ENCODE measurements at regions not wholly inside any gene's neighbourhood (a gene's known extent, or its start where the extent isn't known, plus 50 kb on each side); places are given as distances from the start of the nearest gene placed in this dataset.

DNA sequence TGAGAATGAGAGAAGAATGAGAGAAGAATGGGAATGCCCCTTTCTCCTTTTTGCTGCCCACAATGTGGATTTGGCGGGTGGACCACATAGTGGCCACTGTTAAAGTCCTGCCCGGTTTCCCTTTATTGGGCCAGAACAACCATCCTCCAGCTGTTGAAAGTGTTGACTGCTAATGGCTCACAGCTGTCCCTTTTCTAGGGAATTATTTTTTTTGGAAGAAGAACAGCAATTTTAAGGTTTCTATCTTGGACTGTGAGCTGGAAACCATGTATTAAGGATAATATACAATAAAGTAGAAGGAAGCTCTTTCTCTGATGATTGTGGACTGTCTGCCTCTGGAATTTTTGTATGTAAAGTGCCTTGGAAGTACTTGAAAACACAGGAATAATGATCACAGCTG lies 185.9 kb downstream of the DMRT2 start:
- intact Hi-C loops (cut with micrococcal nuclease) (no loop called here), dilution Hi-C loops (cut with MboI; ENCODE audit: extremely low pct_ligation_motif_present, low sequenced_read_pairs) (no loop called here)
- H3K36me3 ChIP-seq (ENCODE audit: control insufficient read depth in 2 of 2, extremely low read depth in 1 of 2, insufficient read depth in 2 of 2, low read length in 2 of 2) = no peaks in the 10 kb centered on the region
- H3K9ac ChIP-seq (replicated peaks; ENCODE audit: extremely low read depth, insufficient read depth, low read length) = no peak overlapping the region
- FAIRE-seq = no peak
- TF ChIP-seq FOS (IDR thresholded peaks at IDR 0.05; ENCODE audit: borderline replicate concordance, insufficient read depth, low read length) (no peak), GATA2 (IDR thresholded peaks at IDR 0.05; ENCODE audit: insufficient read depth, insufficient read length, low read depth, low read length) (no peak), MYC (IDR thresholded peaks at IDR 0.05; ENCODE audit: low read depth, low read length) (no peak), POLR2AphosphoS5 (IDR thresholded peaks at IDR 0.05; ENCODE audit: insufficient read depth, low read depth, low read length) (no peak), POLR2A (IDR thresholded peaks at IDR 0.05; ENCODE audit: low read depth, low read length) (no peak), EZH2 (IDR thresholded peaks at IDR 0.05; ENCODE audit: borderline replicate concordance, low read depth, low read length, severe bottlenecking) (no peak), JUN (IDR thresholded peaks at IDR 0.05; ENCODE audit: borderline replicate concordance, insufficient read depth, insufficient read length, low read depth) (no peak)
- TF ChIP-seq, protein P1, sequence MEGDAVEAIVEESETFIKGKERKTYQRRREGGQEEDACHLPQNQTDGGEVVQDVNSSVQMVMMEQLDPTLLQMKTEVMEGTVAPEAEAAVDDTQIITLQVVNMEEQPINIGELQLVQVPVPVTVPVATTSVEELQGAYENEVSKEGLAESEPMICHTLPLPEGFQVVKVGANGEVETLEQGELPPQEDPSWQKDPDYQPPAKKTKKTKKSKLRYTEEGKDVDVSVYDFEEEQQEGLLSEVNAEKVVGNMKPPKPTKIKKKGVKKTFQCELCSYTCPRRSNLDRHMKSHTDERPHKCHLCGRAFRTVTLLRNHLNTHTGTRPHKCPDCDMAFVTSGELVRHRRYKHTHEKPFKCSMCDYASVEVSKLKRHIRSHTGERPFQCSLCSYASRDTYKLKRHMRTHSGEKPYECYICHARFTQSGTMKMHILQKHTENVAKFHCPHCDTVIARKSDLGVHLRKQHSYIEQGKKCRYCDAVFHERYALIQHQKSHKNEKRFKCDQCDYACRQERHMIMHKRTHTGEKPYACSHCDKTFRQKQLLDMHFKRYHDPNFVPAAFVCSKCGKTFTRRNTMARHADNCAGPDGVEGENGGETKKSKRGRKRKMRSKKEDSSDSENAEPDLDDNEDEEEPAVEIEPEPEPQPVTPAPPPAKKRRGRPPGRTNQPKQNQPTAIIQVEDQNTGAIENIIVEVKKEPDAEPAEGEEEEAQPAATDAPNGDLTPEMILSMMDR (IDR thresholded peaks at IDR 0.05; ENCODE audit: extremely low read depth in 1 of 2, insufficient read depth in 1 of 2, low read depth in 1 of 2, low read length in 2 of 2) = no peak
- TF ChIP-seq, protein P2, sequence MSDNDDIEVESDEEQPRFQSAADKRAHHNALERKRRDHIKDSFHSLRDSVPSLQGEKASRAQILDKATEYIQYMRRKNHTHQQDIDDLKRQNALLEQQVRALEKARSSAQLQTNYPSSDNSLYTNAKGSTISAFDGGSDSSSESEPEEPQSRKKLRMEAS (IDR thresholded peaks at IDR 0.05; ENCODE audit: insufficient read depth, insufficient read length) = no peak
- H3K9me1 ChIP-seq (replicated peaks; ENCODE audit: control insufficient read depth, extremely low read depth, insufficient read depth, low read length) = no peaks in the 10 kb centered on the region
- ChIA-PET CTCF (no interaction called here), POLR2A (no interaction called here)
- no peaks in the 10 kb centered on the region for H3K27me3 ChIP-seq (ENCODE audit: control insufficient read depth in 2 of 2, insufficient read depth in 2 of 2, low read length in 2 of 2)
- H3K27ac ChIP-seq (ENCODE audit: insufficient read depth, low read depth, low read length) = no peak overlapping the region
- DNase-seq (ENCODE audit: low read depth, low spot score) = no peak
- H3K4me1 ChIP-seq (ENCODE audit: control insufficient read depth, extremely low read depth, insufficient read depth, low read length) = no peaks in the 10 kb centered on the region
- H3K4me2 ChIP-seq (ENCODE audit: insufficient read depth, low read length) = no peak overlapping the region
- no peaks in the 10 kb centered on the region for H3K79me2 ChIP-seq (ENCODE audit: control insufficient read depth, insufficient read depth, low read length)
- no TSS peak for BruUV-seq (replicated peaks)
- H3K4me3 ChIP-seq (replicated peaks in 1 of 3; ENCODE audit: insufficient read depth in 1 of 3, low read depth in 1 of 3, low read length in 3 of 3) = no peak overlapping the region
- H2AFZ ChIP-seq (ENCODE audit: low read depth, low read length) = no peak overlapping the region
- no peaks in the 10 kb centered on the region for H4K20me1 ChIP-seq (replicated peaks; ENCODE audit: control insufficient read depth, extremely low read depth, insufficient read depth, low read length)
- peaks cover 8% of the 10 kb centered on the region for H3K9me3 ChIP-seq (replicated peaks; ENCODE audit: control insufficient read depth, insufficient read depth, low read length)

Data from endothelial cell of umbilical vein (primary cell).